Neutrophil (primary cell): ENCODE measurements at regions not wholly inside any gene's neighbourhood (a gene's known extent, or its start where the extent isn't known, plus 50 kb on each side); places are given as distances from the start of the nearest gene placed in this dataset.
"Not testable (repeated sequence)": the region's sequence is repeated elsewhere in the genome, so short reads cannot be mapped to it uniquely, and the experiment has no call there.

Source experiments
- H3K27ac ChIP-seq: fragments of 200-600 bp; sonication (generic); 2 replicates; pipeline ENCODE4 v1.5.1; 2016; ENCODE audit warnings: mild to moderate bottlenecking, moderate library complexity
- H3K27me3 ChIP-seq: fragments of 200-600 bp; sonication (generic); 2 replicates; pipeline ENCODE4 v1.6.0; 2016; ENCODE audit warnings: mild to moderate bottlenecking
- H3K36me3 ChIP-seq: fragments of 200-600 bp; sonication (generic); 2 replicates; pipeline ENCODE4 v1.5.1; 2017
- H3K4me1 ChIP-seq, 2 experiments: fragments of 200-600 bp in 1 of 2; sonication (generic) in 1 of 2; 1 replicate in 1 of 2; 2 replicates in 1 of 2; pipeline versions ENCODE4 v1.5.1 to v1.6.1; 2013 to 2016; ENCODE audit warnings: low read depth in 1 of 2, low read length in 1 of 2, mild to moderate bottlenecking in 1 of 2, moderate library complexity in 1 of 2; ENCODE audit not compliant: control insufficient read depth in 1 of 2, insufficient read depth in 1 of 2
- H3K4me3 ChIP-seq, 2 experiments: fragments of 200-600 bp in 1 of 2; sonication (generic) in 1 of 2; 1 replicate in 1 of 2; 2 replicates in 1 of 2; pipeline ENCODE4 v1.5.1; 2013 to 2016; ENCODE audit warnings: low read depth in 1 of 2, low read length in 1 of 2, mild to moderate bottlenecking in 1 of 2, moderate library complexity in 1 of 2
- H3K9me3 ChIP-seq: fragments of 200-600 bp; sonication (generic); 2 replicates; pipeline ENCODE4 v1.5.1; 2016
- CTCF ChIP-seq: fragments of 200-600 bp; sonication (generic); IDR thresholded peaks from 2 replicates; pipeline ENCODE4 v1.5.1; 2016; ENCODE audit warnings: antibody characterized with exemption

GRCh38 chr6:137638926-137639706, 144.9 kb upstream of the OLIG3 start:
- Histone ChIP-seq H3K9me3 (no peaks in the 10 kb centered on the region), H3K4me1 (no peaks in the 10 kb centered on the region), H3K27ac (no peak overlapping the region), H3K27me3 (peaks cover 4% of the 10 kb centered on the region), H3K4me3 (no peak overlapping the region), H3K36me3 (no peaks in the 10 kb centered on the region)
- TF ChIP-seq CTCF: no peak

GRCh38 chr6:137640086-137640485, 145.9 kb upstream of the OLIG3 start:
- Histone ChIP-seq H3K4me3 (no peak overlapping the region), H3K27ac (no peak overlapping the region), H3K36me3 (no peaks in the 10 kb centered on the region), H3K27me3 (peaks cover 9% of the 10 kb centered on the region), H3K4me1 (no peaks in the 10 kb centered on the region), H3K9me3 (no peaks in the 10 kb centered on the region)
- no peak for TF ChIP-seq CTCF

- Histone ChIP-seq H3K4me3 (no peak overlapping the region), H3K27ac (no peak overlapping the region), H3K9me3 (no peaks in the 10 kb centered on the region), H3K36me3 (no peaks in the 10 kb centered on the region), H3K27me3 (peaks cover 9% of the 10 kb centered on the region), H3K4me1 (no peaks in the 10 kb centered on the region)
- TF ChIP-seq CTCF: no peak
These were observed 147.4 kb upstream of the OLIG3 start for GRCh38 chr6:137641474-137642077.

- H3K9me3 ChIP-seq: not testable (repeated sequence)
These were observed 149.0 kb upstream of the OLIG3 start for GRCh38 chr6:137643210-137643609.

GRCh38 chr6:137643644-137644043, 149.4 kb upstream of the OLIG3 start:
- not testable (repeated sequence) for H3K9me3 ChIP-seq, H3K27ac ChIP-seq, H3K4me1 ChIP-seq, H3K36me3 ChIP-seq, H3K4me3 ChIP-seq
- peaks cover 14% of the 10 kb centered on the region for H3K27me3 ChIP-seq

More at GRCh38 chr6:137643210-137643609, 149.0 kb upstream of the OLIG3 start:
- H3K4me3 ChIP-seq, H3K36me3 ChIP-seq, H3K27me3 ChIP-seq, H3K27ac ChIP-seq, H3K4me1 ChIP-seq: not testable (repeated sequence)

GRCh38 chr6:137645850-137646249, 151.7 kb upstream of the OLIG3 start:
- TF ChIP-seq CTCF: no peak
- Histone ChIP-seq H3K4me3 (no peak overlapping the region), H3K4me1 (no peaks in the 10 kb centered on the region), H3K27me3 (peaks cover 14% of the 10 kb centered on the region), H3K36me3 (no peaks in the 10 kb centered on the region), H3K9me3 (no peaks in the 10 kb centered on the region), H3K27ac (no peak overlapping the region)
